ENCODE measurements at regions not wholly inside any gene's neighbourhood (a gene's known extent, or its start where the extent isn't known, plus 50 kb on each side); places are given as distances from the start of the nearest gene placed in this dataset.

DNA sequence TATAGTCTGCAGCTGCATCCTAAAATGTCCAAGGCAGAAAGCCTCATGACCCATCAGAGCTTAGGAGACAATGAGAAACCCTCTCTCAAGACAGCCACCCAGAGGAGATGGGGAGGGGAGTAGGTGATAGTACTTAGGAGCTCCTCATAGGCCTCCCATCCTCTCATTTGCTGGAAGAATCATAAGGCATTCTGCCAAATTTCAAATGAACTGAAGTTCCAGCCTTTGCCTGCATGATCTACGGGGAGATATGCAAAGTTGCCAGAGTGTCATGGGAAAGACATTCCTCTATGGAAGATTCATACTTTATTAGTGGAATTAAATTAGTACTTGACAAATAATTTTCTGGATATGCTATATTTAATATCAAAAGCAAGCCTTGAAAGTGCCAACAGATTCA is 194.1 kb upstream of the GJE1 start:
- TF ChIP-seq, protein P1, sequence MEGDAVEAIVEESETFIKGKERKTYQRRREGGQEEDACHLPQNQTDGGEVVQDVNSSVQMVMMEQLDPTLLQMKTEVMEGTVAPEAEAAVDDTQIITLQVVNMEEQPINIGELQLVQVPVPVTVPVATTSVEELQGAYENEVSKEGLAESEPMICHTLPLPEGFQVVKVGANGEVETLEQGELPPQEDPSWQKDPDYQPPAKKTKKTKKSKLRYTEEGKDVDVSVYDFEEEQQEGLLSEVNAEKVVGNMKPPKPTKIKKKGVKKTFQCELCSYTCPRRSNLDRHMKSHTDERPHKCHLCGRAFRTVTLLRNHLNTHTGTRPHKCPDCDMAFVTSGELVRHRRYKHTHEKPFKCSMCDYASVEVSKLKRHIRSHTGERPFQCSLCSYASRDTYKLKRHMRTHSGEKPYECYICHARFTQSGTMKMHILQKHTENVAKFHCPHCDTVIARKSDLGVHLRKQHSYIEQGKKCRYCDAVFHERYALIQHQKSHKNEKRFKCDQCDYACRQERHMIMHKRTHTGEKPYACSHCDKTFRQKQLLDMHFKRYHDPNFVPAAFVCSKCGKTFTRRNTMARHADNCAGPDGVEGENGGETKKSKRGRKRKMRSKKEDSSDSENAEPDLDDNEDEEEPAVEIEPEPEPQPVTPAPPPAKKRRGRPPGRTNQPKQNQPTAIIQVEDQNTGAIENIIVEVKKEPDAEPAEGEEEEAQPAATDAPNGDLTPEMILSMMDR (IDR thresholded peaks at IDR 0.05) = no peak
- TF ChIP-seq POLR2A (IDR thresholded peaks at IDR 0.05) = no peak
